ENCODE measurements at regions not wholly inside any gene's neighbourhood (a gene's known extent, or its start where the extent isn't known, plus 50 kb on each side); places are given as distances from the start of the nearest gene placed in this dataset.

- Histone ChIP-seq H3K27me3 (ENCODE audit: control insufficient read depth, insufficient read depth, low read length) (no peaks in the 10 kb centered on the region), H3K4me3 (ENCODE audit: low read depth, low read length) (no peak overlapping the region), H3K36me3 (ENCODE audit: control insufficient read depth, insufficient read depth, low read length) (no peaks in the 10 kb centered on the region)
- DNase-seq (ENCODE audit: low read depth) = no peak
- TF ChIP-seq CTCF (IDR thresholded peaks at IDR 0.05; ENCODE audit: insufficient read depth, low read length, poor library complexity, severe bottlenecking) = no peak
These were observed 449.9 kb downstream of the OTOL1 start for GRCh38 chr3:161946443-161946960.

DNA sequence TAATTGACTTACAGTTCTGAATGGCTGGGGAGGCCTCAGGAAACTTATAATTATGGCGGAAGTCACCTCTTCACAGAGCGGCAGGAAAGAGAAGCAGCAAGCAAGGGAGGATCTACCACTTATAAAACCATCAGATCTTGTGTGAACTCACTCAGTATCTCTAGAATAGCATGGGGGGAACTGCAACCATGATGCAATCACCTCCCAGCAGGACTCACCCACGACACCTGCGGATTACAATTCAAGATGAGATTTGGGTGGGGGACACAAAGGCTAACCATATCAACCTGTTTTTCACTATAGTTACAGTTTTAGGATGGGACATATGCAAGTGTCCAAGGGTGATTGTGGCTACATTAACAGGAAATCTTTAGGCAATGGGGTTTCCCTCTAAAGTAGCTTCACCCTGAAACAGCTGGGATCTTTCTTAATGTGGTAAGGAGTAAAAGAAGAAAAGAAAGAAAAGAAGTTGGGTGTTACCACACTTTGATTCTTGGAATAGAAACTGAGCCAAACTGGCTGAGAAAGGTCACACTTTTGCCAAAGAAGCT is 453.8 kb downstream of the OTOL1 start:
- Histone ChIP-seq H3K4me3 (ENCODE audit: low read depth, low read length) (no peak overlapping the region), H3K27me3 (ENCODE audit: control insufficient read depth, insufficient read depth, low read length) (no peaks in the 10 kb centered on the region), H3K36me3 (ENCODE audit: control insufficient read depth, insufficient read depth, low read length) (no peaks in the 10 kb centered on the region)
- no peak for DNase-seq (ENCODE audit: low read depth)
- no peak for TF ChIP-seq CTCF (IDR thresholded peaks at IDR 0.05; ENCODE audit: insufficient read depth, low read length, poor library complexity, severe bottlenecking)

GRCh38 chr3:161957467-161957866 is 460.9 kb downstream of the OTOL1 start:
- H3K36me3 ChIP-seq (ENCODE audit: control insufficient read depth, insufficient read depth, low read length) = no peaks in the 10 kb centered on the region
- H3K4me3 ChIP-seq (ENCODE audit: low read depth, low read length) = no peak overlapping the region
- no peak for DNase-seq (ENCODE audit: low read depth)
- TF ChIP-seq CTCF (IDR thresholded peaks at IDR 0.05; ENCODE audit: insufficient read depth, low read length, poor library complexity, severe bottlenecking) = no peak
- no peaks in the 10 kb centered on the region for H3K27me3 ChIP-seq (ENCODE audit: control insufficient read depth, insufficient read depth, low read length)

DNA sequence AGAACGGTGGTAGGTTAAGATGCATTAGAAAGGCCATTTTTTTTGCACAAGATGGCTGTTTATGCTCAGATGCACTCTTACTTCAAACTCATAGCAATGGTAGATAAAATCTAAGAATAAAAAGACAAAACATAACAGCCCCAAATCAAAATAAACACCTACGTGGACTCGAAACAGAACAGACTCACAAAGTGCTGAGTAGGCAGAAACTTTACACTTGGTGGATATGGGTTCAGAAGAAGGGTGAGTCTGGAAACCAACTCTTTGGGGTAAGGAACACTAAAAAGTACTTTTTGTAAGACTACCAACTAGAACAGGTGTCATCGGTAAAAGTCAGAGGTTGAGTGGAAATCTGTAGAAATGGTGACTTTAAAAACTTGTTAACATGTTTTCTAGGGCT is 468.2 kb downstream of the OTOL1 start:
- no peak overlapping the region for H3K4me3 ChIP-seq (ENCODE audit: low read depth, low read length)

GRCh38 chr3:161969867-161970266 is 473.3 kb downstream of the OTOL1 start:
- no peak for DNase-seq (ENCODE audit: low read depth)
- H3K27me3 ChIP-seq (ENCODE audit: control insufficient read depth, insufficient read depth, low read length) = no peaks in the 10 kb centered on the region
- TF ChIP-seq CTCF (IDR thresholded peaks at IDR 0.05; ENCODE audit: insufficient read depth, low read length, poor library complexity, severe bottlenecking) = no peak
- no peaks in the 10 kb centered on the region for H3K36me3 ChIP-seq (ENCODE audit: control insufficient read depth, insufficient read depth, low read length)
- H3K4me3 ChIP-seq (ENCODE audit: low read depth, low read length) = no peak overlapping the region

More for the DNA sequence above, 468.2 kb downstream of the OTOL1 start:
- TF ChIP-seq CTCF (IDR thresholded peaks at IDR 0.05; ENCODE audit: insufficient read depth, low read length, poor library complexity, severe bottlenecking) = no peak
- no peaks in the 10 kb centered on the region for H3K36me3 ChIP-seq (ENCODE audit: control insufficient read depth, insufficient read depth, low read length)
- no peak for DNase-seq (ENCODE audit: low read depth)
- H3K27me3 ChIP-seq (ENCODE audit: control insufficient read depth, insufficient read depth, low read length) = no peaks in the 10 kb centered on the region

DNA sequence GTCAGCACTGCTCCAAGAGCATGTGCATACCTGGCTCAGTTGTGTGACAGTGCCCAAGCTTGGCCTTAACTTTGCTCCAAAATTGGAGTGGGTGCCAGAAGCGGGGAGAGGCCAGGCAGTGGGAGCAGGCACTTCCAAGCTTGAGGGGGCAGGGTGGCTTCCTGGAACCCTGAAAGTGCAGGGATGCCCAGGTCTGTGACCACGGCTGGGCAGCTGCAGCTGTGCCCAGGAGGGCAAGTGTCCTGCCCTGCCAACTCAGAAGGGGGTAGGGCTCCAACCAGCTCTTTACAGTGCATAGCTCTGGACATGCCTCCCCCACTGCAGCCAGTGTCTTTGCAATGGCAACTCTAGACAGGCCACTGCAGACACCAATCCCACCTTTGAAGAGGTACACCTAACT is 478.6 kb downstream of the OTOL1 start:
- no peaks in the 10 kb centered on the region for H3K27me3 ChIP-seq (ENCODE audit: control insufficient read depth, insufficient read depth, low read length)
- H3K4me3 ChIP-seq (ENCODE audit: low read depth, low read length) = no peak overlapping the region
- no peak for DNase-seq (ENCODE audit: low read depth)
- no peaks in the 10 kb centered on the region for H3K36me3 ChIP-seq (ENCODE audit: control insufficient read depth, insufficient read depth, low read length)
- no peak for TF ChIP-seq CTCF (IDR thresholded peaks at IDR 0.05; ENCODE audit: insufficient read depth, low read length, poor library complexity, severe bottlenecking)
